Breast epithelium (tissue), 4 donors: ENCODE measurements at regions not wholly inside any gene's neighbourhood (a gene's known extent, or its start where the extent isn't known, plus 50 kb on each side); places are given as distances from the start of the nearest gene placed in this dataset.

Source experiments
- DNase-seq, 2 donors: peaks; one replicate each; pipeline ENCODE4 v3.0.0-alpha.2; 2019; ENCODE audit warnings: low spot score in 2 of 2
- H3K27ac ChIP-seq, 2 donors: fragments of 200-600 bp; sonication (generic) in 1 of 2; one replicate each; pipeline ENCODE4 v1.5.1; 2016 to 2019; ENCODE audit warnings: mild to moderate bottlenecking in 1 of 2
- H3K27me3 ChIP-seq, 2 donors: fragments of 200-600 bp; sonication (generic) in 1 of 2; one replicate each; pipeline versions ENCODE4 v1.5.1 to v1.6.0; 2017 to 2019; ENCODE audit warnings: control low read depth in 1 of 2, mild to moderate bottlenecking in 1 of 2
- H3K36me3 ChIP-seq: fragments of 200-600 bp; one replicate; pipeline ENCODE4 v1.5.1; 2019
- H3K4me1 ChIP-seq, 2 donors: fragments of 200-600 bp; sonication (generic); one replicate each; pipeline ENCODE4 v1.5.1; 2016 to 2019; ENCODE audit warnings: control low read depth in 1 of 2
- H3K4me3 ChIP-seq, 3 donors: fragments of 200-600 bp; sonication (generic); 1 replicate in 2 of 3; 2 replicates in 1 of 3; pipeline ENCODE4 v1.5.1; 2016 to 2019; ENCODE audit warnings: mild to moderate bottlenecking in 3 of 3, moderate library complexity in 2 of 3
- H3K9me3 ChIP-seq, 2 donors: fragments of 200-600 bp; sonication (generic) in 1 of 2; one replicate each; pipeline ENCODE4 v1.5.1; 2016 to 2019; ENCODE audit warnings: control low read depth in 1 of 2
- POLR2A ChIP-seq: fragments of 450-650 bp; IDR thresholded peaks from one replicate; pipeline ENCODE4 v1.6.1; 2016; ENCODE audit warnings: antibody characterized with exemption, mild to moderate bottlenecking, moderate library complexity
- POLR2AphosphoS5 ChIP-seq, 3 donors: sonication (generic); formaldehyde crosslinking; IDR thresholded peaks; one replicate each; pipeline ENCODE4 v1.6.1; 2017; ENCODE audit warnings: antibody characterized with exemption in 3 of 3
- intact Hi-C: fragments of 100-400 bp; cut with DNase I; formaldehyde crosslinking; loops from one replicate; pipeline ENCODE4 v1.15.1; 2023; ENCODE audit warnings: low total_unique reads
- TF ChIP-seq, protein P1 (sequence below), 3 donors: fragments of 450-650 bp; IDR thresholded peaks; one replicate each; pipeline ENCODE4 v1.5.1; 2016 to 2017; ENCODE audit warnings: antibody characterized with exemption in 3 of 3, mild to moderate bottlenecking in 3 of 3, moderate library complexity in 3 of 3

DNA sequence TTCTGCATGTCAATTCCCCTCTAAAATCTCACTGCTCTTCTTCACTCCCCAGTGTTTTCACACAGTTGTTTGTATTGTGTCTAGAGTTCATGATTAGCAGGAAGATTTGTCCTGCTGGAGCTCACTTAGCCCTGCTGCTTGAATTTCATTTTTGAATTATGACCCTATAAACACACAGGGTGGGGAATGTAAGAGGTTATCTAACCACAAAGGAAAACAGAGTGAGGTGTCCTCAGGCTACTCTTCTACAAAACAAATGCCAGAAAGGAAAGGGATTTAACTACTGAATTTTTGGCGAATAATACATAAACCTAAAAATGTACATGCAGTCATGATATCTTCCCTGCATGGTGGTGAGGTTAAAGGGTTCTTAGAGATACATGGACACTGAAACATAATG is 215.1 kb upstream of the CNTN4 start:
- intact Hi-C loops, result no loop called here
- Histone ChIP-seq H3K27ac (no peak overlapping the region), H3K4me3 (no peak overlapping the region), H3K4me1 (no peaks in the 10 kb centered on the region), H3K36me3 (no peaks in the 10 kb centered on the region), H3K27me3 (no peaks in the 10 kb centered on the region), H3K9me3 (peaks cover 4 to 5% of the 10 kb centered on the region in 2 donors)
- TF ChIP-seq POLR2AphosphoS5 (IDR thresholded peaks at IDR 0.05) (no peak), POLR2A (no peak)
- TF ChIP-seq, protein P1, sequence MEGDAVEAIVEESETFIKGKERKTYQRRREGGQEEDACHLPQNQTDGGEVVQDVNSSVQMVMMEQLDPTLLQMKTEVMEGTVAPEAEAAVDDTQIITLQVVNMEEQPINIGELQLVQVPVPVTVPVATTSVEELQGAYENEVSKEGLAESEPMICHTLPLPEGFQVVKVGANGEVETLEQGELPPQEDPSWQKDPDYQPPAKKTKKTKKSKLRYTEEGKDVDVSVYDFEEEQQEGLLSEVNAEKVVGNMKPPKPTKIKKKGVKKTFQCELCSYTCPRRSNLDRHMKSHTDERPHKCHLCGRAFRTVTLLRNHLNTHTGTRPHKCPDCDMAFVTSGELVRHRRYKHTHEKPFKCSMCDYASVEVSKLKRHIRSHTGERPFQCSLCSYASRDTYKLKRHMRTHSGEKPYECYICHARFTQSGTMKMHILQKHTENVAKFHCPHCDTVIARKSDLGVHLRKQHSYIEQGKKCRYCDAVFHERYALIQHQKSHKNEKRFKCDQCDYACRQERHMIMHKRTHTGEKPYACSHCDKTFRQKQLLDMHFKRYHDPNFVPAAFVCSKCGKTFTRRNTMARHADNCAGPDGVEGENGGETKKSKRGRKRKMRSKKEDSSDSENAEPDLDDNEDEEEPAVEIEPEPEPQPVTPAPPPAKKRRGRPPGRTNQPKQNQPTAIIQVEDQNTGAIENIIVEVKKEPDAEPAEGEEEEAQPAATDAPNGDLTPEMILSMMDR (IDR thresholded peaks at IDR 0.05), result no peak
- no peak for DNase-seq

DNA sequence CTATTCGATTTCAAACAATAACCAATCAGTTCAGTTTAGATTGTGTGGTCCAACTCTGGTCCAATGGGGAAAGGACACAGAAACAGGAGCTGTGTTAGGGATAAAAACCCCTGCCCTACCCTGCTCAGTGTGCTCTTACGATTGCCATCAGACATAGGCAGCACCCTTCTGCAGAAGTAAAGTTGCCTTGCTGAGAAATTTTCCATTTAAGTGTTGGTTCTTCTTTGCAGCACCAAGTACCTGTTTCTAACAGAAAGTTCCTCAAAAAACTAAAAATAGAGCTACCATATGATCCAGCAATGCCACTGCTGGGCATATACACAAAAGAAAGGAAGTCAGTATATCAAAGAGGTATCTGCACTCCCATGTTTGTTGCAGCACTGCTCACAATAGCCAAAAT is 206.2 kb upstream of the CNTN4 start:
- TF ChIP-seq, protein P1 (IDR thresholded peaks at IDR 0.05), result no peak
- TF ChIP-seq POLR2AphosphoS5 (IDR thresholded peaks at IDR 0.05) (no peak), POLR2A (no peak)
- H3K9me3 ChIP-seq, result peaks cover 14 to 46% of the 10 kb centered on the region in 2 donors

DNA sequence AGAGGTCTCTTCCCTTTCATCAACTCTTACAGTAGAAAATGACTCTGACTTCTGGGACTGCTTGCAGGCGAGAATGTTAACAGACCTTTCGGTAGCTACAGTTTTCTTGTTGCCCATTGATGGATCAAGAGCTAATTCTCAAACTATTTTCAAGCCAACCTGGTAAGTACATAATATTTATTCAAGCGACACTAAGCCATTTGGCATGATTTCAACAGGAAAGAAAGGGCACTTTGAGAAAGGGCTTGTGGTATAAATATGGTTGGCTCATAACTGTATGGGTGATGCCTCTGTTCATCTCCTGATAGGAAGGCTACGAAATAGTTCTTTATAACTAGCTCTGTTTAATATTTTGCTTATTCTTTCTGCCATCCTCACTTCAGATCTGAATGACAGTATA is 196.2 kb upstream of the CNTN4 start:
- Histone ChIP-seq H3K4me3 (no peak overlapping the region), H3K4me1 (no peaks in the 10 kb centered on the region), H3K36me3 (no peaks in the 10 kb centered on the region), H3K27ac (no peak overlapping the region), H3K9me3 (no peaks in the 10 kb centered on the region), H3K27me3 (no peaks in the 10 kb centered on the region)
- DNase-seq, result no peak
- no peak for TF ChIP-seq POLR2A
- TF ChIP-seq, protein P1 (IDR thresholded peaks at IDR 0.05), result no peak
- no peak for TF ChIP-seq POLR2AphosphoS5 (IDR thresholded peaks at IDR 0.05)
- intact Hi-C loops, result no loop called here

More for the DNA sequence above, 206.2 kb upstream of the CNTN4 start:
- H3K4me3 ChIP-seq, result no peak overlapping the region
- H3K27ac ChIP-seq, result no peak overlapping the region
- H3K27me3 ChIP-seq, result no peaks in the 10 kb centered on the region
- no peaks in the 10 kb centered on the region for H3K4me1 ChIP-seq
- no peaks in the 10 kb centered on the region for H3K36me3 ChIP-seq
- no peak for DNase-seq
- intact Hi-C loops, result no loop called here

DNA sequence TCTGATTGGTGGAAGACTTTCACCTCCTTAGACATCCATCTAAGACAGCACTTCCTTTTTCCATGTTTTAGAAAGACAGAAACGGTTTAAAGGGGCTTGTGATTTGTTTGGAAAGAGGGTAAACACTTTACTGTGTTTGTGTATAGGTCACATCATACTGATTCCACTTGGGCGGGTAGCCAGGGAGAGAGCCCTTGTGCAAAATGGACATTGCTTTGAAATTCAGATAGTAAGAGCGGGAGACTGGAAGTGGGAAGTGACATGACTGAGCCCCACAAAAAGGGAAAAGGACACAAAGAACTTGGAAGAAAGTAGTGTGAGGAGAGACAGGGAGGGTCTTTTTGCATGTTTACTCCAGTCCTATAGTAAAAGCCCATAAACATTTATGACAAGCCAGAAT is 195.6 kb upstream of the CNTN4 start:
- intact Hi-C loops, result no loop called here
- no peak for DNase-seq
- no peaks in the 10 kb centered on the region for H3K4me1 ChIP-seq
- no peaks in the 10 kb centered on the region for H3K27me3 ChIP-seq
- TF ChIP-seq POLR2A (no peak), POLR2AphosphoS5 (IDR thresholded peaks at IDR 0.05) (no peak)
- TF ChIP-seq, protein P1 (IDR thresholded peaks at IDR 0.05), result no peak
- no peak overlapping the region for H3K4me3 ChIP-seq
- H3K9me3 ChIP-seq, result no peaks in the 10 kb centered on the region
- no peaks in the 10 kb centered on the region for H3K36me3 ChIP-seq
- H3K27ac ChIP-seq, result no peak overlapping the region

DNA sequence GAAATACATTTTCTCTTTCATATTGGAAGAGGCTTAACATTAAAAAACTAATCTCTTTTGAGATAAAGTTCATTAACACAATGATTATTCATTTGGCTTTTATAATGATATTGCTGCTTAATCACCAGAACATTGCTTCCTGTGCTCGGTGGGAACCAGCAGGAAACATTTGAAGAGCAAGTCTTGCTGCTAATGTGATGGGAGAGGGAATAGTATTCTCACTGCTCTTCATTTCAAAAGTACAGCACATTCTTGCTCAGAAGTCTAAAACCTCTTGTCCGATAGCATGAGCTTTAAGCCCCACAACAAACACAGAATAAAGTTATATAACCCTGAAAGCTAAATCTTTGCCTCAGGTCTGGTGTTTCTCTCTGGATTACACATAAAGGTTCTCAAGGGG is 190.8 kb upstream of the CNTN4 start:
- H3K9me3 ChIP-seq, result no peaks in the 10 kb centered on the region
- H3K4me3 ChIP-seq, result no peak overlapping the region
- DNase-seq, result no peak
- TF ChIP-seq, protein P1 (IDR thresholded peaks at IDR 0.05), result no peak
- no peak for TF ChIP-seq POLR2A
- no peak for TF ChIP-seq POLR2AphosphoS5 (IDR thresholded peaks at IDR 0.05)
- H3K27me3 ChIP-seq, result no peaks in the 10 kb centered on the region
- intact Hi-C loops, result no loop called here
- no peak overlapping the region for H3K27ac ChIP-seq
- H3K36me3 ChIP-seq, result no peaks in the 10 kb centered on the region
- H3K4me1 ChIP-seq, result no peaks in the 10 kb centered on the region
